ENCODE measurements at regions not wholly inside any gene's neighbourhood (a gene's known extent, or its start where the extent isn't known, plus 50 kb on each side); places are given as distances from the start of the nearest gene placed in this dataset.
A peak's percentile ranks its signal among the peaks of the same experiment; 100 is the strongest.

DNA sequence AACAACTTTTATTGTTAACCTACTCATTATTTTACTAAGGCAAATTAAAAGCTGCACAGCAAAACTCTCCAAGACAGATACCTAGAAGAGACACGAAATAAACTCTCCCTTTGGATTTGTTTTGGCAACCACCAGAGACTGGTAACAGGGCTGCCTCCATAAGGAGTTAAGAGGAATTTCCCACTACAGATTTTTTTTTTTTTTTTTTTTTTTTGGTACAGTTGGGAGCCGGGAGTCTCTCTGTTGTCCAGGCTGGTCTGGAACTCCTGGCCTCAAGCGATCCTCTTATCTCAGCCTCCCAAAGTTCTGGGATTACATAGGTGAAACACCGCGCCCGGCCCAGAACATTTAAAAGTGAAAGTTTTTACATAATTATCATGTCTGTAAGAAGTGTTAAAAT is 73.6 kb upstream of the VGLL4 start:
- peaks cover 8% of the 10 kb centered on the region for H3F3A ChIP-seq (ENCODE audit: control insufficient read depth, insufficient read depth)
- H4K20me1 ChIP-seq (ENCODE audit: control insufficient read depth, insufficient read depth, low read depth, low read length) = 0 out of 2 replicates have a peak, but pooled peaks cover 3% of the 10 kb centered on the region
- H3K36me3 ChIP-seq (ENCODE audit: control insufficient read depth, low read length) = peaks cover 13% of the 10 kb centered on the region
- TF ChIP-seq EZH2phosphoT487 (IDR thresholded peaks at IDR 0.05; ENCODE audit: borderline replicate concordance, low read length) = no peak
- TF ChIP-seq, protein P1, sequence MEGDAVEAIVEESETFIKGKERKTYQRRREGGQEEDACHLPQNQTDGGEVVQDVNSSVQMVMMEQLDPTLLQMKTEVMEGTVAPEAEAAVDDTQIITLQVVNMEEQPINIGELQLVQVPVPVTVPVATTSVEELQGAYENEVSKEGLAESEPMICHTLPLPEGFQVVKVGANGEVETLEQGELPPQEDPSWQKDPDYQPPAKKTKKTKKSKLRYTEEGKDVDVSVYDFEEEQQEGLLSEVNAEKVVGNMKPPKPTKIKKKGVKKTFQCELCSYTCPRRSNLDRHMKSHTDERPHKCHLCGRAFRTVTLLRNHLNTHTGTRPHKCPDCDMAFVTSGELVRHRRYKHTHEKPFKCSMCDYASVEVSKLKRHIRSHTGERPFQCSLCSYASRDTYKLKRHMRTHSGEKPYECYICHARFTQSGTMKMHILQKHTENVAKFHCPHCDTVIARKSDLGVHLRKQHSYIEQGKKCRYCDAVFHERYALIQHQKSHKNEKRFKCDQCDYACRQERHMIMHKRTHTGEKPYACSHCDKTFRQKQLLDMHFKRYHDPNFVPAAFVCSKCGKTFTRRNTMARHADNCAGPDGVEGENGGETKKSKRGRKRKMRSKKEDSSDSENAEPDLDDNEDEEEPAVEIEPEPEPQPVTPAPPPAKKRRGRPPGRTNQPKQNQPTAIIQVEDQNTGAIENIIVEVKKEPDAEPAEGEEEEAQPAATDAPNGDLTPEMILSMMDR (IDR thresholded peaks at IDR 0.05; ENCODE audit: low read depth, low read length, poor library complexity, severe bottlenecking) = no peak
- H3K27ac ChIP-seq (ENCODE audit: low read depth, low read length) = no peak overlapping the region
- no peaks in the 10 kb centered on the region for H3K27me3 ChIP-seq (ENCODE audit: control insufficient read depth, low read length)
- peaks cover 36% of the 10 kb centered on the region for H3K4me1 ChIP-seq (ENCODE audit: control insufficient read depth, low read length)
- peaks cover 3% of the 10 kb centered on the region; the same call in 1 of the 2 replicates for H3K9me3 ChIP-seq (ENCODE audit: control insufficient read depth, insufficient read depth, low read length)
- H3K4me3 ChIP-seq (ENCODE audit: low read length) = peak overlapping the region; percentile 82; the same call in 1 of the 2 replicates
- no peaks in the 10 kb centered on the region for H3K9me2 ChIP-seq (replicated peaks; ENCODE audit: control insufficient read depth, low read length)
- peak overlapping the region; percentile 86 for H3K4me2 ChIP-seq (ENCODE audit: low read length)
- H3K79me2 ChIP-seq (ENCODE audit: control insufficient read depth, low read length) = peaks cover 88% of the 10 kb centered on the region

DNA sequence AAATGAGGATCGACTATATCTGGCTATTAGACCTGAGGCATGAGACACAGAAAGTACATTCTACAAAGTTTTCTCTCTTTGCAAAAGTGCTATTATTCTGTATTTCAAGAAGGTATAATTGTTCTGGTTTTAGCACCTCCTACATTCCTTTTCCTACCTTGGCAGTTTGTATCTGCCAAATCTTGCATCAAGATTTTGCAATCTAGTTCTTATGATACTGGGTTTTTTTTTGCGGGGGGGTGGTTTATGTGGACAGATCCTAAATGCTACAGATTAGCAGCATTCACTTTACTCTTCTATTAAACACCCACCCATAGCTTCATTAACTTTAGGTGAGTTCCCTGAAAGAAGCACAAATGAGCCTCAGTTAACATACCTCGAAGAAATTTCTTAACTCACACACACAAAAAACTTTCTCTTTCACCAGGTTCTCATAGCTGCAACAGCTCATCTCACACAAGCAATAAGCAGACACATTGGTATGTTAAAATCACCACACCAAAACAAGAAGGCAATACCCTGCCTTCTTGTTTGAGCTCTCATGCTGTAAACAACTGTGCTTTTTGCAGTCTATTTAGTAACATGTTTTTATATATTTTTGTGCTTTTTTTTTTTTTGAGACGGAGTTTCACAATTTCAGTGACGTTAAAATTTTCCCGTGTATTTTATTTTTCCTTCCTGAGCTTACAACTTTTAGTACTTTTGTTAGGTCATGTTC is 73.0 kb upstream of the VGLL4 start:
- H3K9me2 ChIP-seq (replicated peaks; ENCODE audit: control insufficient read depth, low read length) = no peaks in the 10 kb centered on the region
- H3K27ac ChIP-seq (ENCODE audit: low read depth, low read length) = no peak overlapping the region
- H3K4me2 ChIP-seq (ENCODE audit: low read length) = 0 out of 2 replicates have a peak overlapping the region, but pooled peaks have one; percentile 7
- H3K36me3 ChIP-seq (ENCODE audit: control insufficient read depth, low read length) = peaks cover 13% of the 10 kb centered on the region
- H3F3A ChIP-seq (ENCODE audit: control insufficient read depth, insufficient read depth) = peaks cover 5% of the 10 kb centered on the region
- H3K9me3 ChIP-seq (ENCODE audit: control insufficient read depth, insufficient read depth, low read length) = peaks cover 3% of the 10 kb centered on the region; the same call in 1 of the 2 replicates
- peaks cover 36% of the 10 kb centered on the region for H3K4me1 ChIP-seq (ENCODE audit: control insufficient read depth, low read length)
- H3K79me2 ChIP-seq (ENCODE audit: control insufficient read depth, low read length) = peaks cover 93% of the 10 kb centered on the region
- H3K27me3 ChIP-seq (ENCODE audit: control insufficient read depth, low read length) = no peaks in the 10 kb centered on the region
- no peak for TF ChIP-seq EZH2phosphoT487 (IDR thresholded peaks at IDR 0.05; ENCODE audit: borderline replicate concordance, low read length)
- TF ChIP-seq, protein P1 (IDR thresholded peaks at IDR 0.05; ENCODE audit: low read depth, low read length, poor library complexity, severe bottlenecking) = no peak
- 0 out of 2 replicates have a peak, but pooled peaks cover 3% of the 10 kb centered on the region for H4K20me1 ChIP-seq (ENCODE audit: control insufficient read depth, insufficient read depth, low read depth, low read length)
- H3K4me3 ChIP-seq (ENCODE audit: low read length) = no peak overlapping the region

DNA sequence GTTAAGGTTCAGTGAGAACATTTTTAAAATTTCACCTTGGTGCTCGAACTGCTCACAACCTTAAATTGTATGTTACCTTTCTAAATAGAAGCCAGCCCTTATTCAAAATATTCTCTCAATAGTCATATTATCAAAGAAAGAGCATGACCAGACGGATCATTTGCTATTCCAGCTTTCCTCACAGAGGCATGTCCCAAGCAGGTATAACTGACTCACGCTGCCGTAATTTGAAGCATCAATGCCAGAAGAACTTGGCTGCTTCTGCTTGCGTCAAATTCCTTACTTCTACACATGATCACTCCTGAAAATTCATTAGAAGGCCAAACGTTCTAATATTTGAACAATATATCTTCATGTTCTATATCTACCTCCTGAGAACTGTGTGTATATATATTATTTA is 69.5 kb upstream of the VGLL4 start:
- Histone ChIP-seq H3K27ac (ENCODE audit: low read depth, low read length) (no peak overlapping the region), H3K36me3 (ENCODE audit: control insufficient read depth, low read length) (peaks cover 17% of the 10 kb centered on the region), H3K4me3 (ENCODE audit: low read length) (no peak overlapping the region), H3K4me1 (ENCODE audit: control insufficient read depth, low read length) (peaks cover 24% of the 10 kb centered on the region), H3K9me2 (replicated peaks; ENCODE audit: control insufficient read depth, low read length) (no peaks in the 10 kb centered on the region), H3K27me3 (ENCODE audit: control insufficient read depth, low read length) (no peaks in the 10 kb centered on the region), H3K9me3 (ENCODE audit: control insufficient read depth, insufficient read depth, low read length) (peaks cover 12% of the 10 kb centered on the region; the same call in 1 of the 2 replicates), H3K4me2 (ENCODE audit: low read length) (no peak overlapping the region), H3F3A (ENCODE audit: control insufficient read depth, insufficient read depth) (no peaks in the 10 kb centered on the region; the same call in 1 of the 2 replicates), H3K79me2 (ENCODE audit: control insufficient read depth, low read length) (peaks cover 99% of the 10 kb centered on the region), H4K20me1 (ENCODE audit: control insufficient read depth, insufficient read depth, low read depth, low read length) (peaks cover 3% of the 10 kb centered on the region; the same call in 1 of the 2 replicates)
- TF ChIP-seq, protein P1 (IDR thresholded peaks at IDR 0.05; ENCODE audit: low read depth, low read length, poor library complexity, severe bottlenecking) = no peak
- no peak for TF ChIP-seq EZH2phosphoT487 (IDR thresholded peaks at IDR 0.05; ENCODE audit: borderline replicate concordance, low read length)
